ENCODE measurements at regions not wholly inside any gene's neighbourhood (a gene's known extent, or its start where the extent isn't known, plus 50 kb on each side); places are given as distances from the start of the nearest gene placed in this dataset.

DNA sequence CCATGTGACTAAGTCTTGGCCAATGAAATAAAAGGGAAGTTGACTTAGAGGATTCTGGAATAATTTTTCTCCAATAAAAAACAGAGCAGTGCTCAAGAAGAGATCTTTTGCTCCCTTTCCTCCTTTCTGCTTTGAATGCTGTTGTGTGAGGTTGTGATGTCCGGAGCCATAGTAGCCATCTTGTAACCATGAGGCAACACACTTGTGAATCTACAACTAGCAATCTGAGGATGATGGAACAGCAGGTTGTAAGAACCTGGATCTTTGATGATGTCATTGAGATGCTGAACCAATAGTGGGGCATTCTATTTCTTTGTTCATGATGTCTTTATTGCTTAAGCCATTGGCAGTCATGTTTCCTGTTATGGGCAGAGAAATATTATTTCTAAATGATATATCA is 230.0 kb upstream of the SRRM4 start:
- DNase-seq (ENCODE audit: low read depth) = no peak

DNA sequence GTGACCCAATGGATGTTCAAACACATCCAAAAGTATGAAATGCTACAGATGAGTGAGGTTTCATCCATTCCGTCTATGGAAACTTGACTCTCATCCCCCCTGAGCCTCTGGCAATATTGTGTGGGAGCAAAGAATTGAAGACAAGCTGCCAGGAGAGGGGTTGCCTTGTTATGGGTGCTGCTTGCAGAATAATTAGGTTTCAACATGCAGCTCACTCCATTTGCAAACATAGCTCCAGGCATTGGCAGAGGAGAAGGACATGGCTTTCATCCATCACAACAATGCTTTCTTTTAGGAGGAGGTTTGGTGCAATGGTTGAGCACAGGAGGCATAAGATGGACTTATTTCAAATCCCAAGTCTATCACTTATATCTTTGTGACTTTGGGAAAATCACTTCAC is 220.7 kb upstream of the SRRM4 start:
- DNase-seq (ENCODE audit: low read depth) = no peak

DNA sequence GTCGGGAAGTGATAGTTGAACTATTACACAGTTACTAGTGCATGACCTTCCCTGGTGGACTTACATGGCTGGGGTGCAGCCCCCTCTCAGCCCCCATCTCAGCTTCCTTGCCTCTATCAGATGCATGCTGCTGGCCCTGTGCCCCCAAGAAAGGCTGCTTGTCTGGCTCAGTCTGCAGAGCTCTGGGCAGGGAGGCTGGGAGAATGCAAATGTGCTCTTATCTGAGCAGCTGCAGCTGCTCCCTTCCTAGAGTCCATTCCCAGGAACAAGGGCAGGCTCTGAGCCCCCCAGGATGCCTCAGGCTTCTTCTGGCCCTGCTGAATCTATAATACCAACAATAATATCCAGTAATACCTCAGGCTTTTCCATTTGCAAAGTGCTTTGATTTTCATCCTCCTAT is 218.1 kb upstream of the SRRM4 start:
- DNase-seq (ENCODE audit: low read depth) = no peak

DNA sequence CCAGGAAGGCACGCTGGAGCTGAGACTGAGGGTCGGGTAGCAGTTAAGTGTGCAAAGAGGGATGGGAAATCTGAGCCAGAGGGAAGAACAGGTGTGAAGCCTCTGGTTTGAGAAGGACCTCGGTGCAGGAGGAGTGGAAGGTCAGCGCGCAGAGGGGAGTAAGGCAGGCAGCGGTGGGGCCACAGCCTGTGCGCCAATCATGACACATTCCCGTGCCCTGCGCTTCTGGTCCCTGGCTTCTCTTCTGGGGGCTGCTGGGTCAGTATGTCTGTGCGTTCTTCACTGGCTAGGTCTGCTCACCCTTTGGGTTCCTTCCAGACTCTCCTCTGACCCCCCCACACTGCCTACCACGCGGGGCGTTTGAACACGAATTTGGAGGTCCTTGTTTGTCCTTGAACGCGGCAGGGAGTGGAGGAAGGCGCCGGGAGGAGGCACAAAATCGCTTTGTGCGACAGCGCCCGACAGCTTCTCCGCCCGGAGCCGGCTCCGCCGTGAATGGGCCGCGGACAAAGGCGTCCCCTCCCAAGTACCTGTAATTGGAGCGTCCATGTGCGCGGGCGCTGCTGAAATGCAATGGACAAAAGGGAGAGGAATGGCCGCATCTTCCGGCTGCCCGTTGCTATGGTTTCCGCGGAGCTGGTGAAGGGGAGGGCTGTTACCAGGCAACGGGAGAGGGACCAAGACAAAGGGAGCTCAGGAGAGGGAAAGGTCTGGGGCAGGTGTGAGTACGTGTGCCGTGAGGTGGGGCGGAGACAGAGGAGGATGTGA is 207.2 kb upstream of the SRRM4 start:
- DNase-seq (ENCODE audit: low read depth) = no peak

DNA sequence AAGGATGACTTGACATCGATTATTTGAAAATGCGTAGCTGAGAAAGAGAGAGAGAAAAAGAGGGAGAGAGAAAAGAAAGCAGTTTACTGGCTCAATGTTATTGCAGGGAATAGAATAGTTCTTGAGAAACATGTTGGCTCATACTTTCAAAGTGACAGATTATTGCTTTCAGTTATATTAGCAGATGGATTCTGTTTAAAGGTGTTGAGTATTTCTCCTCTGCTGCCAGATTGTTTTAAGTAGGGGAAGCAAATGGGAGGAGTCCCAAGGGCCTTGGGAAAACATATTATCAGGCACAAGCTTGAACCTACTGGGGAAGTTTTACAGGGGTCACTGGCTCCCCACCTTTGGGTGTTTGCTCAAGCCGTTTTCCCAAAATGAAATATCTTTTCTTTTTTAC is 203.8 kb upstream of the SRRM4 start:
- DNase-seq (ENCODE audit: low read depth) = no peak

DNA sequence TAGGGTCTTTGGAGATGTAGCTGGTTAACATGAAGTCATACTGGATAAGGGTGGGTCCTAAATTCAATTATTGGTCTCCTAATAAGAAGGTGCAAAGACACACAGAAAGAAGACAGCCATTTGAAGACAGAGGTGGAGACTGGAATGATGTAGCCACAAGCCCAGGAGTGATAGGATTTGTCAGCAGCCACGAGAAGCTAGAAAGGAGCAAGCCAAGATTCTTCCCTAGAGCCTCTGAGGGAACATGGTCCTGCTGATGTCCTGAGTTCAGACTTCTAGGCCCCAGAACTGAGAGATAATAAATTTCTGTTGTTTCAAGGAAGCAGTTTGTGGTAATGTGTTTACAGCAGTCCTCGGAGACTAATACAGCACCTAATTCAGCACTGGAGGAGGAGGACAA is 203.3 kb upstream of the SRRM4 start:
- no peak for DNase-seq (ENCODE audit: low read depth)

DNA sequence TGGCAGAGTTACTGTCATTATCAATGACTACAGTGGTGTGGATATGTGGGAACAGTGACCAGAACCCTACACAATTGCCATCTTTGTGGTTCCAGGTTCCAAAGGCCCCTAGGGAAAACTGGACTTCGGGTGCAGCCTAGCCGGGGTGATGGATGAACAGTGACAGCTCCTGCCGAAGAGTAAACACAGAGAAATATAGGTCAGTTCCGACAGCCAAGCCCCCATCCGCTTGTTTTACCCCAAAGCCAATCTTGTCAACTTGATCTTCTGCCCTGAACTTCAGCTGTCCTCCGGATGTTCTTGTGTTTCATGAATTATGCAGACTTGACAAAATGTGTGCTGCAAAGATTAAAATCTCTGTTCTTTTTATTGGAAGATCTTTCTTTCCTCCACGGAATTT is 200.4 kb upstream of the SRRM4 start:
- DNase-seq (ENCODE audit: low read depth) = no peak

DNA sequence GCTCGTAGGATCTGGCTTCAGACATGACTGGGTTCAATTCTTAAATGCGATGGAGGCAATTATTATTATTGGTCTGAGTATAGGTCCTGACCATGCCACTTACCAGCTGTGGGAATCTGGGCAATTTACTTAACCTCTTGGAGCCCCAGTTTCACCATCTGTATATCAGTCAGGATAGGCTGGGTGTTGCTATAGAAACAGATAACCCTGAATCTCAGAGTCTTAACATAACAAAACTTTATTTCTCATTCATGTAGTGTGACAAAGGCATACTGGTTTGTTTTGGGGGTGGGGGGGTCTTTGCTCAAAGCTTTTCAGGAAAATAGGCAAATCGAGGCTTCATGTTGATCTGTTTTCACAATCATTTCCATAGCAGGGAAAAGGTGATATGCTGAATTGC is 199.6 kb upstream of the SRRM4 start:
- no peak for DNase-seq (ENCODE audit: low read depth)

DNA sequence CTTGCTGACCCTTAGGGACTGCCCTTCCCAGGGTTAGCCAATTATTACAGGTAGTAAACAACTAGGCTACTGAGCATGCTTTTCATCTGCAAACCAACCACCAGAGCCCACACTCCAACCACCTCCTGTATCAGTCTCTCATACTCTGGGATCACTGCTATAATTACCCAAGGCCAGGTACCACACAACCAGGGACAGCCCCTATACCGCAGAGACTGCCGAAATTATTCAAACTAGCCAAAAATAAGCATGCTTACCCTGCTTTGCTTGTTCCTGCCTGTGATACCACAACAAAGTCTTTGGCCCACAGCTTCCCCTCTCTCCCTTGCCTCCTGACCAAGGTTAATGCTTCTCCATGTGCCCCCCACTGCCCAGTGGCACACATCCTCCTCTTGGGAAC is 197.6 kb upstream of the SRRM4 start:
- DNase-seq (ENCODE audit: low read depth) = no peak

DNA sequence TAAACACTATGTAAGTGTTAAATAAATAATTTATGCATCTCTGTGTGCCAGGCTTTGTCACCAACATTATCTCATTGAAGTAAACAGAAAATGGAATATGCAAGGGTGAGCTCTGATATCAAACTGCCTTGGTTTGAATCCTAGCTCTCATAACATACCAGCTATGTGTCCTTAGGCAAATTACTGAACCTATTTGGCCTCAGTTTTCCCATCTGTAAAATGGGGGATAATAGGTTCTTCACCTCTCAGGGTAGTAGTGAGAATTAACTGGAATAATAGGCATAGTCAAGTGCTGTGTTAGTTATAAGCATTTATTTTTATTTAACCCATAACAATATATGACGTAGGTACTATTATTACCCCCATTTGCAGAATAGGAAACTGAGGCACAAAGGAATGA is 190.8 kb upstream of the SRRM4 start:
- DNase-seq (ENCODE audit: low read depth) = no peak

DNA sequence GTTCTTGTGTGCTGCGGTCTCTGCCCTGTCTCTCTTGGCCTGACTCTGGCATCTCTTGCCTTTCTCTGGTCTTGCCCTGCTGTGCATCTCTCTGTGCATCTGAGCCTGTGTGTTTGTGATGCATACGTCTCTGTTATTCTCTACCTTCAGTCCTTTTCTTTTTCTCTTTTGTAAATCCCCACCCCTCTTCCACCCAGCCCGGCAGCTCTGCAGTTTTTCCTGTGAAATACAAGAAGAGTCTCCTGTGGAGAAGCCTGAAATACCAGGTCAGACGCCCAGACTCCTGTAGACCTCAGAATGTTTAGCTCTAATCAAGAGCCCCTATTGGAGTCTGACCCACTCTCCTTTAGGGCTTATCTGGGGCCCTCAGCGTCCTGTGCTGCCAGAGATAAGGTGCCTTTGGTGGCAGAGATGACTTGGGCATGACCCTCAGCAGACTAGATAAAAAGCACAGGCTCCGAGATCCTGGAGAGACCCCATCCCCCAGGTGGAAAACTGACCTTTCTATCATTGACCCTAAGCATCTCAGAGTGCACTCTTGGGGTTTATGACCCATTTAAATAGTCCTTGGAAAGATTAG is 167.5 kb upstream of the SRRM4 start:
- DNase-seq (ENCODE audit: low read depth) = no peak

DNA sequence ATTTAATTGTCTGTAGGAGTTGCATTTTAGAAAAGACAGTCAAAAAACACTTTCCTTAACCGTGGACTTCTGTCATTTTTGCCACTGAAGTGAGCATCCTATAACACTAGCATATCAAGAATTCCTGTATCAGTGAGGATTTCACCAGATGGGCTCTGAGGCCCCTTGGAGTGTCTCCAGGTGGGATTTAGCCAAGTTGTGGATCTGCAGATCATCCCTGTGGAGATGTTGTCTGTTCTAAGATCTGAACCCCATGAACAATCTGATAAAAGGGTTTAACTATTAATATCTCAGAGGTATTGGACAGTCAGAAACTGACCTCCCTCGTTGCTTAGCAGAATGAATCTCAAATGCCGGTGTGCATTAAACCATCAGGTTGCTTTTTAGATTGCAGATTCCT is 165.0 kb upstream of the SRRM4 start:
- DNase-seq (ENCODE audit: low read depth) = no peak

DNA sequence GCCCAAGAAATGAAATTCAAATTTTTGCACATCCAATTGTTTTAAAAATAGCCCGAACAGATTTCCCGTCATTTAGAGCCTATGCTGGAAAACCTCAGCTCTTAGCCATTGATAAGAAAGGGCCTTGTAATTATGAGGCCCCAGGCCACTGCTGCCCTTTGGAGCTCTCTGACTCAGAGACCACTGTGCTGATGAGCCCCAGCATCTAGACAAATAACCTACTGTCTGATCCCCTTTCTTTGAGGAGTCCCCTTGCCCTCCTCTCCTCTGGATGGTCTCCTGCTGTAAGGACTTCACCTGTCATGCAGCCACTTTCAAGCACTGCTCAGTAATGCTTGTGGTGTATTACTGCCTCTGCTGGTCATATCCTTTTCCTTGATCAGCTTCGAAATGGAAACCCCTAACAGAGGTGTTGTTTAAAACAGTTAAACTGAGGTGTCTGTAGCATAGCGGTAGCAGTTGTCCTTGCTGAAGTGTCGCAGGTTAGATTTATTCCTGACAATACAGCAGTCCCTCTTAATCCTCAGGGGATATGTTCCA is 159.9 kb upstream of the SRRM4 start:
- no peak for DNase-seq (ENCODE audit: low read depth)

DNA sequence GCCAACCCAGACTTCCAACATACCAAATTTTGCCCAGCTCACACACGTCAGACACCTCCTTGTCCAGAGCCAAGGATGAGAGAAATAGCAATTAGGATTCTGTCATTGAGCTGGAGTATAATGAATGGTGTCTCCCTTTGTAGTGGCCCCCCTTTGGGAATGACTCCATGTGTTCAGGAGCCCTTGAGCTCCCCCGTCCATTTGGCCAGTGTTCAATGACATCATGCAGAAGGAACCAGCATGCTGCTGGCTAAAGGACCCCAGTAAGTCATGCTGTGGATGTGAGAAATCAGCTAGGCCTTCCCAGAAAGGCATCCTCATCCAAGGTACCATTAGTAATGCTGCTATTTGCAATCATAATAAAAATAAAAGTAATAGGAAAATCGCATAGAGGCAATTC is 158.8 kb upstream of the SRRM4 start:
- DNase-seq (ENCODE audit: low read depth) = no peak

DNA sequence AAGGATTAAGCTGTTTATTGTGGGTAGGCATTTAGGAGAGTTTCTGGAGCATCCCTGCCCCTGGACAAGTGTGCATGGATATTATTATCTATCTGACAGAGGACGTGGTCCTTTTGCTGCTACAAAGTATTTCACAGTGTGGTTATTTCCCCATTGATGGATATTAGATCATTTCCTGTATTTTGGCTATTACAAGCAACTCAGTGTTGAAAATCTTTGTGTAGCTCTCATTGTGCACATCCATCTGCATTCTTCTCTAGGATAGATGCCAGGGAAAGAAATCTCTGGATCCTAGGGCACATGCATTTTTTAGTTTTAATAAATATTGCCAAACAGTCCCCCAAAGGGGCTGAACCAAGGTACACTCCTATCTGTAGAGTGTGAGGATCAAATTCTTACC is 154.3 kb upstream of the SRRM4 start:
- DNase-seq (ENCODE audit: low read depth) = no peak

DNA sequence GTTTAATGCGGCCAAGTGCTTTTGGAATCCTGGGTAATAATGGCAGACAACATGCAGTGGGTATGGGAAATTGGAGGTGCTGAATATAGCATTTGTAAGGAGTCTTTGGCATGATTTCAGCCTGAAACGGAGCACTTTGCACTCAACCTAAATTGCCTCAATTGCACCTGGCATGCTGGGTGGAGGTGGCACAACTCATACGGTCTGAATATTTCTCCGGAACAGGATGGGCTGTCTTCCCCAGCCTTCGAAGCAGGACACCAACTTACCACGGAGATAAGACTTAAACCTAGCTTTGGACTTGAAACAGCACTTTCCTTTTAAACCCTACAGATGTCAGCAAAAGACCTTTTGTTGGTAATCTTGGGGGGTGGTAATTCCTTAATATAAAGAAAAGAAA is 153.7 kb upstream of the SRRM4 start:
- no peak for DNase-seq (ENCODE audit: low read depth)

DNA sequence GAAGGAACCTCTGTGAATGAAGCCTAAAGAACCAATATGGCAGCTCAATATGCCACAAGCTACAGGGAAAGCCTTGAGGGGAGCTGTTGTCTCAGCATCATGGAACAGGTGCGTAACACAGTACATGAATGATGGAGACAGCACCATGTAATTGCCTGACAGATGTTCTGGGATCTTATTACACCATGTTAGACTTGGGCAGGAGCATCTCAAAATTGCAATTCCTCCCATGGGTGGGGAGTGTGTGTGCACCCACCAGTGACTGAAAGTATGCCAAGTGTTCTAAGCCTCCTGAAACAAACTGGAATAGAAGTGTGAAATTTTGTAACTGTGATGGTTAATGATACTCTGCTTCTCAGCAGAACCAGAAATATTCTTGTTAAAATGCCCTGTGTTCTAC is 151.0 kb upstream of the SRRM4 start:
- DNase-seq (ENCODE audit: low read depth) = no peak

DNA sequence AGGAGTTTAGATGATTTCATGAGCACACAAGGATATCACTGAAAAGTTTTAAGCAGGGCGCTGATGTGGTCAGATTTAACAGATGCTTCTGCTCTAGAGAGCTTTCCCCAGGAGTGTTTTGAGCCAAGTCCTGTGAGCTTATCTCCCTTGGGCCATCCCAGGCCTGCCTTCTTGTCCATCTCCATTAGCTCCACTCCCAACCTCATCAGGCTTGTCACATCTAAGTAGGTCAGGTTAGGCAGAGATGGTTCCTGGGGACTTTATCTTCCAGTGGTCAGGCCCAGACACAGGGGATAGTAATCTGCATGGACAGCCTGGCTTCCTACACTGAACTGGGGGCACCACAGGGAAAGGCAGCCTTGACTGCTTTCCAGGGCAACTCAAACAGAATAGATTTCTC is 145.4 kb upstream of the SRRM4 start:
- DNase-seq (ENCODE audit: low read depth) = no peak

DNA sequence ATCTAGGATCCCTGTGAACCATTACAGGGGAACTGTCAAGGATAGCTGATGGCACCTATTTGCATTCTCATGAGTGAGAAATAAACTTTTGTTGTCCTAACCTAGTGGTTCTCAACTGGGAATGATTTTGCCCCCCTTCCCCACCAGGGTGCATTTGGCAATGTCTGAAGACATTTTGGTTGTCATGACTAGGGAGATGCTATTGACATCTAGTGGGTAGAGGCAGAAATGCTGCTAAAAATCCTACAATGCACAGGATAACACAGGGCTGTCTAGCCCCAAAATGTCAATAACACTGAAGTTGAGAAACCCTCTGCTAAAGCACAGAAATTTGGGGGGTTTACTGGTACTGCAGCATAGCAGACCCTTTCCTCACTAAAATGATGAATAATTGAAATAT is 140.9 kb upstream of the SRRM4 start:
- DNase-seq (ENCODE audit: low read depth) = no peak

DNA sequence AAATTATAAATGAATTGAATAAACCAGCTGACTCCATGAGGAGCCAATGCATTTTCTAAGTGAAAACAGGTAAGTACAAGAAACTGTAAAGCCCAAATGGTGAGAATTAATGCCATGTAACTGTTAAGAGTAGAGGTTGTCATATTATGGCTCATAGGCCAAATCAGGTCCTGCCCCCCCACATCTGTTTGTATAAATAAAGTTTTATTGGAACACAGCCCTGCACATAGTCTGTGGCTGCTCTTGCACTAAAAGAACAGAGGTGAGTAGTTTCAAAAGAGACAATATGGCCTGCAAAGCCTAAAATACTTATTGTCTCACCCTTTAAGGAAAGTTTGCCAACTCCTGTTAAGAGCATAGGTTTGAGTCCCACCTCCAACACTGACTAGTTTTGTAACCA is 140.5 kb upstream of the SRRM4 start:
- DNase-seq (ENCODE audit: low read depth) = no peak

DNA sequence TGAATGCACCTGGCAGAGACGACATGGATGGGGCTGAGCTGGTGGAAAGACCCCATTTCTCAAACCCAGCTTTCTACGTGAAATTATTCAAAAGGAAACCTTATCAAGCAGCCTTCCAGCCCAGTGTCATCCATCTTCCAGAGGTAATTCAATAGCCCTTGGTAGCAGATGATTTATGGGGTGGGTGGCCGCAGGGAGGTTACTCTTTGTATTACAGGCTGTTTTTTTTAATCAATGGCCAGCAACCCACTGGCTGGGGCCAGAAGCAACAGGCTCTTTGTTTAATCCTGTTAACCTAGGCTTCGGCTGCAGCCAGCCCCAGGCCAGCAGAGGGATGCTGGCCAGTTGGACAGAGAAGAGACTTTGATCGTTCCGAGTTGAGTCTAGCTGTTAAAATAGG is 139.8 kb upstream of the SRRM4 start:
- no peak for DNase-seq (ENCODE audit: low read depth)

DNA sequence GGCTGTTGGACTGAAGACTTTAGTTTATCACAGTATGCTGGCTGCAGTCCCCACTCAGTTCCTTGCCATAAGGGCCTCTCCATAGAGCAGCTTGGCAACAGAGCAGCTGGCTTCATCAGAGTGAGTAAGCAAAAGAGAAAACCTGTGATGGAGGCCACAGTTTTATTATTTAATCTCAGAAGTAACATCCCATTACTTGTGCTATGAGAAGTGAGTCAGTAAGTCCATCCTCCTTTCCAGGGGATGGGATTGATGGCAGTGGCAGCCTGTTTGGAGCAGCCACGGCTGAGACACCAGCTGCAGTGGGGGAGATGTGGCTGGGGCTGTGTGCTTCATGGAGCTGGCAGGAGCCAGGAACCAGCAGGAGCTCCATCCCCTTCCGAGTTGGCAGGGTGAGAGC is 138.5 kb upstream of the SRRM4 start:
- DNase-seq (ENCODE audit: low read depth) = no peak

DNA sequence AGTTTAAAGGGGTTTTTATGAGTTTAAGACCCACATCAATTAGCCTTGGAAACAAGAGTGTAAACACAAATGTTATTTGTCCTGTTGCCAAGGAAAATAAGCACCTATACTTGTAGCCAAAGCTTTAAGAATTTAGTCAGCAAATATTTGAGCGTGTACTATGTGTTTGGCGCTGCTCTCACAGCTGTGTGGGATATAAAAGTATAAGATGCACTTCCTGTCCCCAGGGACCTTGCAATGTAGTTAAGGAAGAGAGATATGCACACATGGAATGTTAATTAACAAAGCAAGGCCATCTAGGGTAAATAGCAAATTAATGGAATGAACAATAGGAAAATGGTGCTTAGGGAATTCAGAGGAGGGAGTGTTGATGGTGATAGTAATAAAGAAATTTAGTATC is 134.9 kb upstream of the SRRM4 start:
- DNase-seq (ENCODE audit: low read depth) = no peak

DNA sequence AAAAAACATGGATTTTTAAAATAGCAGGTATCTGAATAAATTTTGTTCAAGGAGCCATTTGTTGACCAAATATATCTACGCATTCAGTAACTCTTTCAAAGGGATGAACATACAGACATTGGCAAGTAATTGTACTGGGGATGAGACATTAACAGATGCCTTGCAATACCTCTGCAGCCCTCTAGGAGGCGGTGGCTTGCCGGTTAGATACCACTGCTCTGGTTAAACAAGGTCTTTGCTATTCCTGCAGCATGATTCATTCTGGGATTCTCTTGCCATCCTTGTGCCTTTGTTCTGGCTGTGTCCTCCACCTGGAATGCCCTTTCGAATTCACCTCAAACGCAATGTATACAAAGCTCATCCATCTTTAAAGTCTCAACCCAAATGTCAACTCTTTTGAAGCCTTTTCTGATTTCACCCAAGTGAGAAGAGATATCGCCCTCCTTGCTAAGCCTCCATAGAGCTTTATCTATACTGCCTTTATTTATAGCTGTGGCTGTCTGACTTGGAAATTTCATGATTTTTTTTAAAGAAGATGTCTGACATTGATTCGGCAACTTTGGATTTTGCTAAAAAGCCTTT is 131.0 kb upstream of the SRRM4 start:
- DNase-seq (ENCODE audit: low read depth) = no peak

All from stromal cell of bone marrow (primary cell).